PC-3 (cell line): ENCODE measurements at regions not wholly inside any gene's neighbourhood (a gene's known extent, or its start where the extent isn't known, plus 50 kb on each side); places are given as distances from the start of the nearest gene placed in this dataset.

Experiments used
- ATAC-seq: fragments of 200-7000 bp; cut with Tn5 transposase; 2 replicates; pipeline ENCODE4 v1.9.1; 2020; ENCODE audit warnings: mild to moderate bottlenecking, moderate library complexity
- BruUV-seq: library from RNA; stranded (reverse); fragments of 400-500 nt; replicated peaks from 2 replicates; lab custom pipeline; 2021; lab: Mats Ljungman, UMichigan
- CTCF ChIA-PET: fragments of 300-600 bp; sonication (Branson Sonifier 250); formaldehyde crosslinking; loops from one replicate; lab custom pipeline; 2022; ENCODE audit warnings: antibody characterized with exemption; lab: Charles Lee
- POLR2A ChIA-PET: fragments of 300-600 bp; sonication (Branson Sonifier 250); formaldehyde crosslinking; loops from one replicate; lab custom pipeline; 2022; ENCODE audit warnings: antibody characterized with exemption; ENCODE audit not compliant: unreplicated experiment; lab: Charles Lee
- DNase-seq: peaks from one replicate; pipeline ENCODE4 v3.0.0-alpha.2; 2015
- H2AFZ ChIP-seq: fragments of 300-600 bp; sonication (generic); 2 replicates; pipeline ENCODE4 v1.6.0; 2016; ENCODE audit warnings: antibody characterized with exemption, low read length
- H3F3A ChIP-seq: fragments of 300-600 bp; sonication (generic); one replicate; pipeline ENCODE4 v1.6.0; 2017; ENCODE audit warnings: antibody characterized with exemption, low read length, control low read depth, mild to moderate bottlenecking; ENCODE audit not compliant: unreplicated experiment
- H3K27ac ChIP-seq: fragments of 300-600 bp; sonication (generic); 2 replicates; pipeline ENCODE4 v1.5.1; 2016; ENCODE audit warnings: mild to moderate bottlenecking, low read length
- H3K27me3 ChIP-seq: fragments of 300-600 bp; sonication (generic); 2 replicates; pipeline ENCODE4 v1.6.1; 2016; ENCODE audit warnings: low read length, mixed read lengths
- H3K36me3 ChIP-seq: fragments of 300-600 bp; sonication (generic); 2 replicates; pipeline ENCODE4 v1.6.1; 2016; ENCODE audit warnings: low read depth, mixed run types, low read length, mixed read lengths
- H3K4me1 ChIP-seq: fragments of 300-600 bp; sonication (generic); 2 replicates; pipeline ENCODE4 v1.5.1; 2016; ENCODE audit warnings: low read length; ENCODE audit not compliant: insufficient read depth
- H3K4me2 ChIP-seq: fragments of 300-600 bp; sonication (generic); 2 replicates; pipeline ENCODE4 v1.6.0; 2016; ENCODE audit warnings: low read length
- H3K4me3 ChIP-seq: fragments of 300-600 bp; sonication (generic); 2 replicates; pipeline ENCODE4 v1.5.1; 2016; ENCODE audit warnings: mild to moderate bottlenecking, low read length, mixed read lengths
- H3K79me2 ChIP-seq: fragments of 300-600 bp; sonication (generic); 2 replicates; pipeline ENCODE4 v1.6.1; 2017; ENCODE audit warnings: low read length, mixed read lengths
- H3K9ac ChIP-seq: fragments of 300-600 bp; sonication (generic); 2 replicates; pipeline ENCODE4 v1.6.0; 2016; ENCODE audit warnings: mild to moderate bottlenecking, low read length
- H3K9me2 ChIP-seq: fragments of 300-600 bp; sonication (generic); replicated peaks from 2 replicates; pipeline ENCODE4 v1.6.1; 2016; ENCODE audit warnings: mixed run types, low read length, mixed read lengths
- H3K9me3 ChIP-seq: fragments of 300-600 bp; sonication (generic); 2 replicates; pipeline ENCODE4 v1.6.1; 2016; ENCODE audit warnings: low read length, mixed read lengths
- H4K20me1 ChIP-seq: fragments of 300-600 bp; sonication (generic); 2 replicates; pipeline ENCODE4 v1.6.1; 2016; ENCODE audit warnings: low read length, mixed read lengths
- EZH2 ChIP-seq: fragments of 300-600 bp; sonication (generic); IDR thresholded peaks from one replicate; pipeline ENCODE4 v1.6.1; 2017; ENCODE audit warnings: antibody characterized with exemption, mild to moderate bottlenecking, low read length; ENCODE audit not compliant: unreplicated experiment
- EZH2phosphoT487 ChIP-seq: fragments of 300-600 bp; sonication (generic); IDR thresholded peaks from 2 replicates; pipeline ENCODE4 v1.6.1; 2018; ENCODE audit warnings: mild to moderate bottlenecking, antibody characterized with exemption, low read length, borderline replicate concordance
- intact Hi-C: fragments of 100-400 bp; cut with micrococcal nuclease; formaldehyde crosslinking; loops from 2 replicates; pipeline ENCODE4 v1.9.0; 2023
- TF ChIP-seq, protein P1 (sequence below): fragments of 300-600 bp; sonication (generic); conservative IDR thresholded peaks from 2 replicates; pipeline ENCODE4 v1.5.1; 2017; ENCODE audit warnings: antibody characterized with exemption, low read depth, mild to moderate bottlenecking, low read length

DNA sequence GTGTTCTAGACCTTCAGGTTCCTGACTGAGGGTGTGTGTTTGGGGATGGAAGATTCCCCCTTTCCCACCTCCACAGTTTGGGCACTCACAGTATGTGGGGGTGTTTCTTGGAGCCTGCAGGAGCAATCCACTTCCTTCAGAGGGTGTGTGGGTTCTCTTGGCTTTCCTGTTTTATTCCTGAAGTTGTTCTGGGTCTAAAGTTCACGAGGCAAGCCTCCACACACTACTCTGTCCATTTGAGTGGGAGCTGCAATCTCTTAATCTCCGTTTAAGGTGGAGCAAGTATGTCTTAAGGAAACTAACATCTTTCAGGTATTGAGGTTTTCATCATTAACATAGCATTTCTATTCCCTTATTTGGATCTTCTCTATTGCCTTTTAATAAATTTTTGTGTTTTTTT lies 141.8 kb downstream of the TENT5C start:
- Histone ChIP-seq H3K9me3 (no peaks in the 10 kb centered on the region), H3K9ac (no peak overlapping the region), H4K20me1 (no peaks in the 10 kb centered on the region), H2AFZ (no peak overlapping the region), H3K4me2 (no peak overlapping the region), H3K4me3 (no peak overlapping the region), H3K9me2 (no peaks in the 10 kb centered on the region), H3K36me3 (no peaks in the 10 kb centered on the region), H3K27ac (no peak overlapping the region), H3K79me2 (no peaks in the 10 kb centered on the region), H3K27me3 (no peaks in the 10 kb centered on the region), H3K4me1 (no peaks in the 10 kb centered on the region), H3F3A (no peaks in the 10 kb centered on the region)
- no TSS peak for BruUV-seq
- ChIA-PET CTCF (no interaction called here), POLR2A (no interaction called here)
- TF ChIP-seq EZH2phosphoT487, result no peak
- TF ChIP-seq, protein P1, sequence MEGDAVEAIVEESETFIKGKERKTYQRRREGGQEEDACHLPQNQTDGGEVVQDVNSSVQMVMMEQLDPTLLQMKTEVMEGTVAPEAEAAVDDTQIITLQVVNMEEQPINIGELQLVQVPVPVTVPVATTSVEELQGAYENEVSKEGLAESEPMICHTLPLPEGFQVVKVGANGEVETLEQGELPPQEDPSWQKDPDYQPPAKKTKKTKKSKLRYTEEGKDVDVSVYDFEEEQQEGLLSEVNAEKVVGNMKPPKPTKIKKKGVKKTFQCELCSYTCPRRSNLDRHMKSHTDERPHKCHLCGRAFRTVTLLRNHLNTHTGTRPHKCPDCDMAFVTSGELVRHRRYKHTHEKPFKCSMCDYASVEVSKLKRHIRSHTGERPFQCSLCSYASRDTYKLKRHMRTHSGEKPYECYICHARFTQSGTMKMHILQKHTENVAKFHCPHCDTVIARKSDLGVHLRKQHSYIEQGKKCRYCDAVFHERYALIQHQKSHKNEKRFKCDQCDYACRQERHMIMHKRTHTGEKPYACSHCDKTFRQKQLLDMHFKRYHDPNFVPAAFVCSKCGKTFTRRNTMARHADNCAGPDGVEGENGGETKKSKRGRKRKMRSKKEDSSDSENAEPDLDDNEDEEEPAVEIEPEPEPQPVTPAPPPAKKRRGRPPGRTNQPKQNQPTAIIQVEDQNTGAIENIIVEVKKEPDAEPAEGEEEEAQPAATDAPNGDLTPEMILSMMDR, result no peak
- no peak for TF ChIP-seq EZH2
- intact Hi-C loops, result no loop called here
- no peak for ATAC-seq
- DNase-seq, result no peak

DNA sequence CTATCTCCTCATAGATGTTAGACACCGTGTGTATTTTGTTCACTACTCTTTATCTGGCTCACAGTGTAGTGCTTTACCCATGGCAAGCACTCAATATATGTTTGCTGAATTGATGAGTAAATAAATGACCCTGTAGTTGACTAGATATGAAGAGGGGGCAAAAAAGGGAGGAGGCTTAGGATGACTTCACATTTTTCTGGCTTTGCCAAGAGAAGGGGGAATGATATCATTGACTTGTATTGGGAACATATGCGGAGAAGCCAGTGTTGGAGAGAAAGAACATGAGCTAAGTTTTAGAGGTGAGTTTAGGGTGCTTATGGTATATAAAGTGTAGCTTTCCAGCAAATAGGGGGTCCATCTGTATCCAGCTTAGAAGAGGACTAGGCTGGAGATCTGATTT lies 145.5 kb downstream of the TENT5C start:
- DNase-seq (no peak), ATAC-seq (no peak)
- ChIA-PET CTCF (no interaction called here), POLR2A (no interaction called here)
- H3K27ac ChIP-seq, result no peak overlapping the region
- H3F3A ChIP-seq, result no peaks in the 10 kb centered on the region
- no peaks in the 10 kb centered on the region for H3K79me2 ChIP-seq
- BruUV-seq, result no TSS peak
- no peak overlapping the region for H3K9ac ChIP-seq
- no peaks in the 10 kb centered on the region for H4K20me1 ChIP-seq
- no peaks in the 10 kb centered on the region for H3K9me3 ChIP-seq
- H3K4me1 ChIP-seq, result peaks cover 12% of the 10 kb centered on the region
- H3K36me3 ChIP-seq, result no peaks in the 10 kb centered on the region
- no peaks in the 10 kb centered on the region for H3K27me3 ChIP-seq
- TF ChIP-seq, protein P1, result no peak
- no peak for TF ChIP-seq EZH2
- no peak for TF ChIP-seq EZH2phosphoT487
- H2AFZ ChIP-seq, result no peak overlapping the region
- no peak overlapping the region for H3K4me3 ChIP-seq
- H3K9me2 ChIP-seq, result no peaks in the 10 kb centered on the region
- intact Hi-C loops, result loop anchor here (10.0 kb wide), 2 partner anchors 467 to 687 kb away; partner anchors contain the start of gene TTF2
- H3K4me2 ChIP-seq, result no peak overlapping the region

DNA sequence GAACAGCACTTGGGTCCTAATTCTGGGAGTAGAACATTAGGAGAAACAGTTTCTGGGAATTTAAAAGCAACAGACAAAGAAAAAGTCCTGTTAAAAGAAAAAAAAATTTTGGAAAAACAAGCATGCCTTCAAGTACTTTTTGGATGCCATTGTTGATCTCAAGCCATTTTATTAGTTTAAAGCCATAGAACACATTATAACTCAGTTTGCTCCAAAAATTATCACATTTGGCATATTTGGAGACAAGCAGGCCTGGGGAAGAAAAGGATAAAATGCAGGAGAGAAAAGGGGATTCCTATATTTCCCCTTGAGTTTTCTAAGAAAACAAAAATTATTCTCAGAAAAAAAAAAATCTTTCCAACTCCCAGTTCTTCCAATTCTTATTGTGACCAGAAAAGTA lies 146.8 kb downstream of the TENT5C start:
- H3K36me3 ChIP-seq, result no peaks in the 10 kb centered on the region
- intact Hi-C loops, result loop anchor here (1.0 to 10.0 kb wide), 3 partner anchors 145 to 688 kb away; partner anchors contain the start of gene TTF2
- no peak overlapping the region for H3K9ac ChIP-seq
- TF ChIP-seq EZH2 (no peak), EZH2phosphoT487 (no peak)
- TF ChIP-seq, protein P1, result no peak
- no peaks in the 10 kb centered on the region for H3K9me3 ChIP-seq
- H3K9me2 ChIP-seq, result no peaks in the 10 kb centered on the region
- no TSS peak for BruUV-seq
- H3K79me2 ChIP-seq, result no peaks in the 10 kb centered on the region
- no peaks in the 10 kb centered on the region for H4K20me1 ChIP-seq
- no peaks in the 10 kb centered on the region for H3F3A ChIP-seq
- ChIA-PET POLR2A (no interaction called here), CTCF (interaction anchor here (0.5 to 0.8 kb wide), 2 partner anchors 32 to 125 kb away, joined by 3 to 4 read pairs; no protein-coding TSS in a partner anchor)
- H3K27ac ChIP-seq, result no peak overlapping the region
- ATAC-seq, result no peak
- no peak for DNase-seq
- no peak overlapping the region for H2AFZ ChIP-seq
- no peak overlapping the region for H3K4me2 ChIP-seq
- H3K4me1 ChIP-seq, result peaks cover 18% of the 10 kb centered on the region
- H3K4me3 ChIP-seq, result no peak overlapping the region
- no peaks in the 10 kb centered on the region for H3K27me3 ChIP-seq
